ENCODE measurements at regions not wholly inside any gene's neighbourhood (a gene's known extent, or its start where the extent isn't known, plus 50 kb on each side); places are given as distances from the start of the nearest gene placed in this dataset.
"Not testable (repeated sequence)": the region's sequence is repeated elsewhere in the genome, so short reads cannot be mapped to it uniquely, and the experiment has no call there.

DNA sequence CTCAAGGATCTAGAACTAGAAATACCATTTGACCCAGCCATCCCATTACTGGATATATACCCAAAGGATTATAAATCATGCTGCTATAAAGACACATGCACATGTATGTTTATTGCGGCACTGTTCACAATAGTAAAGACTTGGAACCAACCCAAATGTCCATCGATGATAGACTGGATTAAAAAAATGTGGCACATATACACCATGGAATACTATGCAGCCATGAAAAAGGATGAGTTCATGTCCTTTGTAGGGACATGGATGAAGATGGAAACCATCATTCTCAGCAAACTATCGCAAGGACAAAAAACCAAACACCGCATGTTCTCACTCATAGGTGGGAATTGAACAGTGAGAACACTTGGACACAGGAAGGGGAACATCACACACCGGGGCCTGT, 80.7 kb upstream of the FOXN2 start:
- H3K27ac ChIP-seq, H3K4me3 ChIP-seq: not testable (repeated sequence)

DNA sequence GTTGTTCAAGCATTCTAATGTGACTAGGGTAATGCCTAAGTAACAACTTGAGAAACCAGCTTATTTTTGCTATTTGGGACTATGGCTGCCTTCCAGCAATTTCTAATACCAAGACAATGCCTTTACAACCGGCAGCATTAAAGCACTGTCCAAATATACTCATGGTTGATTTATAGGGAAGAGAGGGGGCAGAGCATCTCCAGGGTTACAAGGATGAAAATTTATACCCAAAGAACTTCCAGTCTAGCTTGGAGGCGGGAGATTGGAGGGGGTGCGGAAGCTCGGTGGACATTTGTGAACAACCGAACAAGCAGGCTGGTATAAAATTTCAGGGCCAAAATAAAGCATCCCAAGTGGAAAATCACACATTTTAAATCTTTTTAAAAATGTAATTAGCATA, 79.4 kb upstream of the FOXN2 start:
- Histone ChIP-seq H3K4me3 (no peak overlapping the region), H3K27ac (no peak overlapping the region)

GRCh38 chr2:48238381-48238780, 76.1 kb upstream of the FOXN2 start:
- Histone ChIP-seq H3K4me3 (no peak overlapping the region), H3K27ac (no peak overlapping the region)

- H3K27ac ChIP-seq: no peak overlapping the region
- no peak overlapping the region for H3K4me3 ChIP-seq
These were observed 73.6 kb upstream of the FOXN2 start for GRCh38 chr2:48240912-48241311.

DNA sequence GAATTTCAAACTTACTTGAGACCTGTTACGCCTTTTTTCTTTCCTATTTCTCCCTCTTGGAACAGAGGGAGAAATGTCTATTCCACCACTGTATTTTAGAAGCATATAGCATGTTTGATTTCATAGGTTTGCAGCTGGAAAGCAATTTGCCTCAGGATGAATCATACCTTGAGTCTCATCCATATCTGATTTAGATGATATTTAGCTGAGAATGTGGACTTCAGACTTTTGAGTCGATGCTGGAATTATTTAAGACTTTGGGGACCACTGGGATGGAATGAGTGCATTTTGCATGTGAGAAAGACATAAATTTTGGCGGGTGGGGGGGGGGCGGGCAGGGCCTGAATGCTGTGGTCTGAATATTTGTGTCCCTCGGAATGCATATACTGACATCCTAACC, 67.3 kb upstream of the FOXN2 start:
- H3K4me3 ChIP-seq: no peak overlapping the region
- H3K27ac ChIP-seq: no peak overlapping the region

- H3K27ac ChIP-seq: peak overlapping the region in 2 of 21 experiments; percentile 14 to 16
- no peak overlapping the region for H3K4me3 ChIP-seq
These were observed 66.1 kb upstream of the FOXN2 start for GRCh38 chr2:48248251-48248933.

GRCh38 chr2:48249025-48249424, 65.5 kb upstream of the FOXN2 start:
- Histone ChIP-seq H3K27ac (peak overlapping the region in 1 of 21 experiments; percentile 16), H3K4me3 (no peak overlapping the region)

GRCh38 chr2:48249631-48250473, 64.6 kb upstream of the FOXN2 start:
- Histone ChIP-seq H3K4me3 (no peak overlapping the region), H3K27ac (peak overlapping the region in 2 of 21 experiments; percentile 21 to 55)

DNA sequence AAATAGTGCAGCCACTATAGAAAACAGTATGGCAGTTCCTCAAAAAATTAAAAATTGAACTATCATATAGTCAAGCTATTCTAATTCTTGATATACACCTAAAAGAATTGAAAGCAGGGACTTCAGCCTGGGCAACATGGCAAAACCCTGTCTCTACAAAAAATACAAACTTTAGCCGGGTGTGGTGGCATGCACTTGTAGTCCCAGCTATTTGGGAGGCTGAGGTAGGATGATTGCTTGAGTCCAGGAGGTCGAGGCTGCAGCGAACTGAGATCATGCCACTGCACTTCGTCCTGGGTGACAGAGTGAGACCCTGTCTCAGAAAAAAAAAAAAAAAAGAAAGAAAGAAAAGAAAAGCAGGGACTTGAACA, 64.0 kb upstream of the FOXN2 start:
- Histone ChIP-seq H3K4me3 (no peak overlapping the region), H3K27ac (no peak overlapping the region)

DNA sequence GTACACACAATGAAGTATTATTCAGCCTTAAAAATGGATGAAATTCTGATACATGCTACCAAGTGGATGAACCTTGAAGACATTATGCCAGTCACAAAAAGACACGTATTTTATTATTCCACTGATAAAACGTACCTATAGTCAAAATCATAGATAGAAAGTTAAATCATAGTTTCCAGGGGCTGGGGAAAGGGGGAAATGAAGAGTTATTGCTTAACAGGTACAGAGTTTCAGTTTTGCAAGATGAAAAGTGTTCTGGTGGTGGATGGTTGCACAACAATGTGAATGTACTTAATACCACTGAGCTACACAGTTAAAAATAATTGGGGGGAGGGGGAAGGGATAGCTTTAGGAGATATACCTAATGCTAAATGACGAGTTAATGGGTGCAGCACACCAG, 63.5 kb upstream of the FOXN2 start:
- H3K4me3 ChIP-seq: no peak overlapping the region

DNA sequence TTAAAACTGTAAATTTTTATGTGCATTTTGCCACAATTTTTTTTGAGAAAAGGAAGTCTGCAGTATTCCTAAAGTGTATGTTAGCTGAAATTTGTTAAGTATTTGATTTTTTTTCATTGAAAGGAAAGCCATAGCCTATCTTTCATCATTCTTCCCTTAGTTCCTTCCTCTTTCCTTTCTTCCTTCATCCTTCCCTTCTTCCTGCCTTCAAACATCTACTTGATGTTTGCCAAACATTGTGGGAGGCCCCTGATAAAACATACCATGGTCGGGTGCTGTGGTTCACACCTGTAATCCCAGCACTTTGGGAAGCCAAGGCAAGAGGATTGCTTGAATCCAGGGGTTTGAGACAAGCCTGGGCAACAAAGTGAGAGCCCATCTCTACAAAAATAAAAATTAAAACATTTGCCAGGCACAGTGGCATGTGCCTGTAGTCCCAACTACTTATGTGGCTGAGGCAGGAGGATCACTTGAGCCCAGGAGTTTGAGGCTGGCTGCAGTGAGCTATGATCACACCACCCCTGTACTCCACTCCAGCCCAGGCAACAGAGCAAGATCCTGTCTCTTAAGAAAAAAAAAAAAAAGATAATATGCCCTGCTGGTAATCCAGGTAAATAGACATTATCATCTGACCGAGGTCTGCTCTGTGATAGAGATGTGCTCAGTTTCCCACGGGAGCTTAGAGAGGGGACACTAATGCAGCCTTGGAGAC, 62.9 kb upstream of the FOXN2 start:
- Histone ChIP-seq H3K27ac (peak overlapping the region in 1 of 21 experiments; percentile 15), H3K4me3 (no peak overlapping the region)

More for the DNA sequence above, 63.5 kb upstream of the FOXN2 start:
- no peak overlapping the region for H3K27ac ChIP-seq

GRCh38 chr2:48253301-48253700, 61.2 kb upstream of the FOXN2 start:
- H3K27ac ChIP-seq: no peak overlapping the region
- no peak overlapping the region for H3K4me3 ChIP-seq

DNA sequence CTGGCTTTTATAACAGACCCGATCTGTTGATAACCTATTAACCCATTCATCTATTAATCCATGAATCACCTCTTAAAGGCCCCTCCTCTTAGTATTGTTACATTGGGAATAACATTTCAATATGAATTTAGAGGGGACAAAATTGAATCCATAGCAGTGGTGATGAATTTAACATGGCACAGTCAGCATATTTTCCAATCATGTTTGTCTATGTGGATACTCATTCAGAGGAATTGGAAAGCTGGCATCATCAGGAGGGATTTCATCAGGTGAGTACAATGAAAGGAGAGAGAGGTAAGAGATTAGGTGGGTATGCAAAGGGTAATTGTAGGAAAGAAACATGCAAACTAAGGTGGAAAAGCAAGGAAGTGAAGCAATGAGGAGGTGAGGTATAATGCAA, 59.6 kb upstream of the FOXN2 start:
- Histone ChIP-seq H3K27ac (no peak overlapping the region), H3K4me3 (no peak overlapping the region)

DNA sequence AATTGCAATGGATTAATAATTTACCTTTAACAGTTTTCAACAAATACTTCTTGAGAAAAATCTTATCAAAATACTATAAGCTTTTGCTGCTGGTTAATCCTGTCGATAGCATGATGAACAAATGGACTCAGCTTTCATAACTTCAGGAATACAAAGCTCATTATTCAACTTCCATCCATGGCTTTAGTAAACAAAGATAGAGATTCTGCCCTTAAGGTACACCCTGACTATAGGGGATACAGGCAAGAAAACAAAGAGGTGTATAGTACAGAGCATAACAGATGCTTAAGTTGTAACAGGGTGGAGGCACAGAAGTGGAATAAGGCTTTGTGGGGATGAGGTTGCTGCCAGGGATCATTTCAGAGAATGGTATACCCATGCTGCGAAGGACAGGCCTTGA, 57.0 kb upstream of the FOXN2 start:
- H3K4me3 ChIP-seq: no peak overlapping the region
- H3K27ac ChIP-seq: no peak overlapping the region

- H3K27ac ChIP-seq: no peak overlapping the region
- no peak overlapping the region for H3K4me3 ChIP-seq
These were observed 55.9 kb upstream of the FOXN2 start for GRCh38 chr2:48258481-48259149.

- Histone ChIP-seq H3K27ac (no peak overlapping the region), H3K4me3 (no peak overlapping the region)
These were observed 54.7 kb upstream of the FOXN2 start for GRCh38 chr2:48259811-48260210.

GRCh38 chr2:48264627-48265026, 49.9 kb upstream of the FOXN2 start:
- no peak overlapping the region for H3K4me3 ChIP-seq
- H3K27ac ChIP-seq: no peak overlapping the region
